Ishikawa (cell line): ENCODE measurements at regions not wholly inside any gene's neighbourhood (a gene's known extent, or its start where the extent isn't known, plus 50 kb on each side); places are given as distances from the start of the nearest gene placed in this dataset.

Experiments used
- CEBPB ChIP-seq: IDR thresholded peaks from 2 replicates; pipeline ENCODE4 v1.6.1; 2012
- CREB1 ChIP-seq: IDR thresholded peaks from 2 replicates; pipeline ENCODE4 v1.6.1; 2012; ENCODE audit warnings: low read depth
- EGR1 ChIP-seq: IDR thresholded peaks from 2 replicates; pipeline ENCODE4 v1.6.1; 2012
- EP300 ChIP-seq: IDR thresholded peaks from 2 replicates; pipeline ENCODE4 v1.6.1; 2012; ENCODE audit warnings: borderline replicate concordance
- FOXM1 ChIP-seq: IDR thresholded peaks from 2 replicates; pipeline ENCODE4 v1.6.1; 2012; ENCODE audit warnings: low read depth, borderline replicate concordance
- NFIC ChIP-seq: IDR thresholded peaks from 2 replicates; pipeline ENCODE4 v1.6.1; 2012
- RAD21 ChIP-seq: IDR thresholded peaks from 2 replicates; pipeline ENCODE4 v1.6.1; 2012; ENCODE audit warnings: low read depth
- TAF1 ChIP-seq: IDR thresholded peaks from 2 replicates; pipeline ENCODE4 v1.6.1; 2012; ENCODE audit warnings: low read depth, mild to moderate bottlenecking
- TCF12 ChIP-seq: IDR thresholded peaks from 2 replicates; pipeline ENCODE4 v1.6.1; 2012; ENCODE audit warnings: low read depth
- TEAD4 ChIP-seq: IDR thresholded peaks from 2 replicates; pipeline ENCODE4 v1.6.1; 2012
- YY1 ChIP-seq: IDR thresholded peaks from 2 replicates; pipeline ENCODE4 v1.6.1; 2012; ENCODE audit warnings: low read depth
- ZBTB7A ChIP-seq: IDR thresholded peaks from 2 replicates; pipeline ENCODE4 v1.6.1; 2012; ENCODE audit warnings: low read depth
- TF ChIP-seq, protein P1 (sequence below): IDR thresholded peaks from 2 replicates; pipeline ENCODE4 v1.6.1; 2012
- TF ChIP-seq, protein P2 (sequence below): IDR thresholded peaks from 2 replicates; pipeline ENCODE4 v1.6.1; 2012; ENCODE audit warnings: low read depth, mild to moderate bottlenecking
- TF ChIP-seq, protein P3 (sequence below): IDR thresholded peaks from 2 replicates; pipeline ENCODE4 v1.6.1; 2012

GRCh38 chr4:181372014-181372413, 871.2 kb upstream of the TENM3 start:
- TF ChIP-seq EGR1 (no peak), TAF1 (no peak), NFIC (no peak), TCF12 (no peak), TEAD4 (no peak), ZBTB7A (no peak), YY1 (no peak), CREB1 (no peak), EP300 (no peak), FOXM1 (no peak), RAD21 (no peak), CEBPB (no peak)
- TF ChIP-seq, protein P1, sequence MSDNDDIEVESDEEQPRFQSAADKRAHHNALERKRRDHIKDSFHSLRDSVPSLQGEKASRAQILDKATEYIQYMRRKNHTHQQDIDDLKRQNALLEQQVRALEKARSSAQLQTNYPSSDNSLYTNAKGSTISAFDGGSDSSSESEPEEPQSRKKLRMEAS, result no peak
- TF ChIP-seq, protein P2, sequence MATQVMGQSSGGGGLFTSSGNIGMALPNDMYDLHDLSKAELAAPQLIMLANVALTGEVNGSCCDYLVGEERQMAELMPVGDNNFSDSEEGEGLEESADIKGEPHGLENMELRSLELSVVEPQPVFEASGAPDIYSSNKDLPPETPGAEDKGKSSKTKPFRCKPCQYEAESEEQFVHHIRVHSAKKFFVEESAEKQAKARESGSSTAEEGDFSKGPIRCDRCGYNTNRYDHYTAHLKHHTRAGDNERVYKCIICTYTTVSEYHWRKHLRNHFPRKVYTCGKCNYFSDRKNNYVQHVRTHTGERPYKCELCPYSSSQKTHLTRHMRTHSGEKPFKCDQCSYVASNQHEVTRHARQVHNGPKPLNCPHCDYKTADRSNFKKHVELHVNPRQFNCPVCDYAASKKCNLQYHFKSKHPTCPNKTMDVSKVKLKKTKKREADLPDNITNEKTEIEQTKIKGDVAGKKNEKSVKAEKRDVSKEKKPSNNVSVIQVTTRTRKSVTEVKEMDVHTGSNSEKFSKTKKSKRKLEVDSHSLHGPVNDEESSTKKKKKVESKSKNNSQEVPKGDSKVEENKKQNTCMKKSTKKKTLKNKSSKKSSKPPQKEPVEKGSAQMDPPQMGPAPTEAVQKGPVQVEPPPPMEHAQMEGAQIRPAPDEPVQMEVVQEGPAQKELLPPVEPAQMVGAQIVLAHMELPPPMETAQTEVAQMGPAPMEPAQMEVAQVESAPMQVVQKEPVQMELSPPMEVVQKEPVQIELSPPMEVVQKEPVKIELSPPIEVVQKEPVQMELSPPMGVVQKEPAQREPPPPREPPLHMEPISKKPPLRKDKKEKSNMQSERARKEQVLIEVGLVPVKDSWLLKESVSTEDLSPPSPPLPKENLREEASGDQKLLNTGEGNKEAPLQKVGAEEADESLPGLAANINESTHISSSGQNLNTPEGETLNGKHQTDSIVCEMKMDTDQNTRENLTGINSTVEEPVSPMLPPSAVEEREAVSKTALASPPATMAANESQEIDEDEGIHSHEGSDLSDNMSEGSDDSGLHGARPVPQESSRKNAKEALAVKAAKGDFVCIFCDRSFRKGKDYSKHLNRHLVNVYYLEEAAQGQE, result no peak
- TF ChIP-seq, protein P3, sequence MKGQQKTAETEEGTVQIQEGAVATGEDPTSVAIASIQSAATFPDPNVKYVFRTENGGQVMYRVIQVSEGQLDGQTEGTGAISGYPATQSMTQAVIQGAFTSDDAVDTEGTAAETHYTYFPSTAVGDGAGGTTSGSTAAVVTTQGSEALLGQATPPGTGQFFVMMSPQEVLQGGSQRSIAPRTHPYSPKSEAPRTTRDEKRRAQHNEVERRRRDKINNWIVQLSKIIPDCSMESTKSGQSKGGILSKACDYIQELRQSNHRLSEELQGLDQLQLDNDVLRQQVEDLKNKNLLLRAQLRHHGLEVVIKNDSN, result no peak

- TF ChIP-seq NFIC, result no peak
- TF ChIP-seq, protein P1, result no peak
- no peak for TF ChIP-seq CREB1
- no peak for TF ChIP-seq TEAD4
- no peak for TF ChIP-seq EP300
- TF ChIP-seq, protein P2, result no peak
- TF ChIP-seq RAD21, result no peak
- TF ChIP-seq EGR1, result no peak
- no peak for TF ChIP-seq TAF1
- TF ChIP-seq, protein P3, result no peak
- no peak for TF ChIP-seq TCF12
- no peak for TF ChIP-seq FOXM1
- TF ChIP-seq CEBPB, result no peak
- no peak for TF ChIP-seq YY1
These were observed 867.1 kb upstream of the TENM3 start for GRCh38 chr4:181376058-181376457.

DNA sequence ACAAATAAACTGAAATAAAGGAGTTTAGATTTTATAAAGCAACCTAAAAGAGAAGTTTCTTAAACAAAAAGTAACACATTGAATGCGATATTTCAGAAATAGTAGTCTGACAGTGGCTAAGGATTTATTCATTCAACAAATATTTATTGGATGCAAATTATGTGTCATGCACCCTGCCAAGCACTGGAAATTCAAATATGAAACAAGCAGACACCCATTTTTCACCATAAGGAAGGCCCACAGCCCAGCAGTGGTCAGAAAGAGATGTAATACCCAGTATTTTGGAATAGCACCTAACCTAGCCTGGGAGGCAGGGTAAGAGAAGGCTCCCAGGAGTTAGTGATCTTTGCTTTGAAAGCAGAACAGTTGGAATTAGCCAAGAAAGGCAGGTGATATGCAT, 855.1 kb upstream of the TENM3 start:
- TF ChIP-seq TAF1, result no peak
- no peak for TF ChIP-seq YY1
- TF ChIP-seq FOXM1, result no peak
- TF ChIP-seq TEAD4, result no peak
- TF ChIP-seq, protein P1, result no peak
- no peak for TF ChIP-seq RAD21
- no peak for TF ChIP-seq TCF12
- no peak for TF ChIP-seq EP300
- TF ChIP-seq, protein P3, result no peak
- no peak for TF ChIP-seq CEBPB
- no peak for TF ChIP-seq CREB1
- TF ChIP-seq, protein P2, result no peak
- no peak for TF ChIP-seq ZBTB7A
- TF ChIP-seq NFIC, result no peak
- no peak for TF ChIP-seq EGR1

- no peak for TF ChIP-seq RAD21
These were observed 826.2 kb upstream of the TENM3 start for GRCh38 chr4:181416966-181417365.
